ENCODE measurements at regions not wholly inside any gene's neighbourhood (a gene's known extent, or its start where the extent isn't known, plus 50 kb on each side); places are given as distances from the start of the nearest gene placed in this dataset.
A peak's percentile ranks its signal among the peaks of the same experiment; 100 is the strongest.

DNA sequence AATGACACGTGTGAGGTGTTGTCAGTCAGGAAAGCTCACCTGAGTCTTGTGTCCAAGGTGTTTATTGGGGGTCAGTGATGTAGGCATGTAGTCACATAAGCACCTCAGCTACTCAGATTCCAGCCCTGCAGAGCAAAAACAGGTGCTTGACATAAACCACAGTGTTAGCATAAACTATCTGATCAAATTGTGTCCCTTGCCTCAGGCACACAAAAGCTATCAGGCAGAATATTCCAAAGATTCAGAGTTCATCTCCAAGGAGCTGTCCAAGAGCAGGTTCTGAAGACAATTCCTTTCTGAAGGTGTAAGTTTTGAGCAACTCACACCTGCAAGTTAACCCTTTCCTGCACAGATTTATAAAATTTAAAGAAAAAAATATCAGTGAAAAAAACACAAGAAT lies 102.2 kb upstream of the ITGA1 start:
- H3K4me3 ChIP-seq (ENCODE audit: low read length) = no peak overlapping the region
- TF ChIP-seq, protein P1, sequence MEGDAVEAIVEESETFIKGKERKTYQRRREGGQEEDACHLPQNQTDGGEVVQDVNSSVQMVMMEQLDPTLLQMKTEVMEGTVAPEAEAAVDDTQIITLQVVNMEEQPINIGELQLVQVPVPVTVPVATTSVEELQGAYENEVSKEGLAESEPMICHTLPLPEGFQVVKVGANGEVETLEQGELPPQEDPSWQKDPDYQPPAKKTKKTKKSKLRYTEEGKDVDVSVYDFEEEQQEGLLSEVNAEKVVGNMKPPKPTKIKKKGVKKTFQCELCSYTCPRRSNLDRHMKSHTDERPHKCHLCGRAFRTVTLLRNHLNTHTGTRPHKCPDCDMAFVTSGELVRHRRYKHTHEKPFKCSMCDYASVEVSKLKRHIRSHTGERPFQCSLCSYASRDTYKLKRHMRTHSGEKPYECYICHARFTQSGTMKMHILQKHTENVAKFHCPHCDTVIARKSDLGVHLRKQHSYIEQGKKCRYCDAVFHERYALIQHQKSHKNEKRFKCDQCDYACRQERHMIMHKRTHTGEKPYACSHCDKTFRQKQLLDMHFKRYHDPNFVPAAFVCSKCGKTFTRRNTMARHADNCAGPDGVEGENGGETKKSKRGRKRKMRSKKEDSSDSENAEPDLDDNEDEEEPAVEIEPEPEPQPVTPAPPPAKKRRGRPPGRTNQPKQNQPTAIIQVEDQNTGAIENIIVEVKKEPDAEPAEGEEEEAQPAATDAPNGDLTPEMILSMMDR (IDR thresholded peaks at IDR 0.05; ENCODE audit: insufficient read depth, low read depth, low read length, missing control alignments) = no peak

DNA sequence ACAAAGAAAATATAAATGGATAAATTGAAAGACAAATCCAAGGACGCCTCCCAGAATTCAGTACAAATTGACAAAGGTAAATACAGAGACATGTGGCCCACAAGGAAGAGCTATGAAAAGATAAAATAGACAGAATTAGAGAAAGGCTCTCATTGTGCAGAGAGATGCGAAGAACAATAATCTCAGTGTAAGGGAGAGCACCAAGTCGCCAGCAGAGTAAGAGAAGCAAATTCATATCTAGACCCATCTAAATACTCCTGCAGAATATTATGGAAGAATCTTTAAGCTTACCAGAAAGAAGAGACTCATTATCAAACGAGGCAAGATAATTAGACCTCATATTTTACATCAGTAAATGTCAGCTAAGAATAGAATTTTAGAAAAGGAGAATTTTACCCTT lies 101.7 kb upstream of the ITGA1 start:
- TF ChIP-seq, protein P1 (IDR thresholded peaks at IDR 0.05; ENCODE audit: insufficient read depth, low read depth, low read length, missing control alignments) = no peak
- H3K4me3 ChIP-seq (ENCODE audit: low read length) = no peak overlapping the region
- DNase-seq (ENCODE audit: low read depth) = no peak

More for the DNA sequence above, 102.2 kb upstream of the ITGA1 start:
- peak; percentile 21 for DNase-seq (ENCODE audit: low read depth)

DNA sequence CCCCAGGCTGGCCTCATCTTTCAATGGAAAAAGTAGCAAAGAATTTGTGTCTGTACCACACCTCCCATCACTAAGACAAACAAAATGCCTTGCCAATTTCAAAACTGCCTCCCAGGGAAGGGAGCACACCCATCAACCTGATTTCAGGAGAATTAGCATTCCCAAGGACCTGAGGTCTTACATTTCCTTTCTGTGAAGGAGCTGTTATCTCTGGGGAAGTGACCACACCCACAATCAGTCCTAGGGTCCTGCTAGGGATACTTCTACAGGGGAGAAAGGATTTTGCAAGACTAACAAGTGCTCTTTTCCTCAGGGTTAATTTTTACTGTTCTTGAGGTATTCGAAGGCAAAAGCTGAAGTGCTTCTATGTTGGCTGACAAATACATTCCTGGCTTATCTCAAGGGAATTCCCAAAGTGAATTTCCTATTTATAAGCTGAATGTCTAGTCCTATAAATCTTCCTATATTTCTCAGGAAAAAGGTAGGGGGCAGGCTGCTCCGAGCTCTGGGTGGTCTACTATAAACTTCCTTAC lies 97.4 kb upstream of the ITGA1 start:
- H3K4me3 ChIP-seq (ENCODE audit: low read length) = no peak overlapping the region
- no peak for DNase-seq (ENCODE audit: low read depth)
- TF ChIP-seq, protein P1 (IDR thresholded peaks at IDR 0.05; ENCODE audit: insufficient read depth, low read depth, low read length, missing control alignments) = no peak

DNA sequence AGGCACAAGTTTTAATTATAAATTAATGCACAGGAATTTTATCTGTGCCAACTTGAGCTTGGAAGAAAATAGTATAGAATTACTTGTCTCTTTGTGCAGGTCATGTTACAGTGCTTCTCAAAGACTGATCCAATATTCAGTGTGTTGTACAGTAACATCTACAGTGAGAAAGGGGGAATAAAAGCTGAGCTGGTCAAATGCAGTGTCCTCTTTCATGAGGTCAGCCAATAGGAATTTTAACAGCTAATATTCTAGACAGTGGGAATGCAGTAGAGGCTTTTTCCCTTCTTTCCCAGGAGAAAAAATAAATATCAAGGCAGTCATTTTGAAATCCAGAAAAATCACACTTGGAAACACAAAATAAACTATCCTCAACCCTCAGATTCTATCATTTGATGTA lies 95.7 kb upstream of the ITGA1 start:
- TF ChIP-seq, protein P1 (IDR thresholded peaks at IDR 0.05; ENCODE audit: insufficient read depth, low read depth, low read length, missing control alignments) = no peak
- H3K4me3 ChIP-seq (ENCODE audit: low read length) = no peak overlapping the region
- DNase-seq (ENCODE audit: low read depth) = no peak

DNA sequence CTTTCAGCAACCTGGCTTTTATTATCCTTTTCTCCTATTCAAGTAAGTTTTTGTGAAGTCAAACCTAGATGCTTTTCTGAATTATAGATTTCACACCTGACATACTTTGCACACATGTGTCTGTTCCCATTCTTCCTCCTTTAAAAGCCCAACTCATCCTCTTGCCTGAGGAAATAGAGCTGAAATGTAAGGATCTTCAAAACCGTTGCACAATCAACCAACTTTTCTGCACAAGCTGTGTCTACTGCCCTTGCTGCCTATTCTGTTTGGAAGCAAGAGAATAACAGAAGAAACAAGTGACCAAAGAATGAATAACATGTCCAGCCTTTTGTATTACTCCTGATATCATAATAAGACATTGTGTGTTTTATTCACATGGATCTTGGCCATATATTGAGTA lies 95.1 kb upstream of the ITGA1 start:
- TF ChIP-seq, protein P1 (IDR thresholded peaks at IDR 0.05; ENCODE audit: insufficient read depth, low read depth, low read length, missing control alignments) = no peak
- DNase-seq (ENCODE audit: low read depth) = no peak
- H3K4me3 ChIP-seq (ENCODE audit: low read length) = no peak overlapping the region

DNA sequence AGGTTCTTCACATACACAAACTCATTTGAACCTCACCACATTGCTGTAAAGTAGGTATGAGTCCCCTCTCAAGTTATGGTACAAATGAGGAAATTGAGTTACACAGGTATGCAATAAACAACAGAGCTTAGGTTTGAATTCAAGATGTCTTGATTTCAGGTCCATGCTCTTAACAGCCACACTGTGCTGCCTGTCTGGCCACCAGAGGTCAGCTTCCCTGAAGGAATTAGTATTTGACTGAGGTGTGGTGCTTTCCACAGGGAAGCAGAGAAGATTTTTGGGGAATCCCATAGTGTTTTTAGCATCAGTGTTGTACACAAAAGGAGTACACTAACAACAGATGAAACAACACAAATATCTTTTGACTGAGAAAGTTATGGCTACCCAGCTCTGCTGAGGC lies 94.4 kb upstream of the ITGA1 start:
- DNase-seq (ENCODE audit: low read depth) = peak; percentile 58
- TF ChIP-seq, protein P1 (IDR thresholded peaks at IDR 0.05; ENCODE audit: insufficient read depth, low read depth, low read length, missing control alignments) = peak; percentile 72
- H3K4me3 ChIP-seq (ENCODE audit: low read length) = no peak overlapping the region

DNA sequence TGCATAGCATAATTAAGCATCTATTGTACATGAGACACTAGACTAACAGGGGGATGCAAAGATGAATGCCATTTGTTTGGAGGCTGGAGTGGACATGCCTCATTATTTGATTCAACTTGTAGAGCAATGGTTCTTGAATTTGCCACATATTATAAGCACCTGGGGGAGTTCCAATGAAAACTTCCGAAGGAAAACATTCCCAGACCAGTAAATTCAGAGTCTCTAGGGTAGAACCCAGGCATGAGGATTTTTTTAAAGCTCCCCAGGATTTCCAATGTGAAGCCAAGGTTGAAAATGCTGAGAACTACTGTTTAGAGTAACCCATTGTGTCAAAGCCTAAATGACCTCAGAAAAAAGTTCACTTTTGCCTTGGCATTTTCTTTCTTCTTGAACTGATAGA lies 93.9 kb upstream of the ITGA1 start:
- DNase-seq (ENCODE audit: low read depth) = no peak
- no peak overlapping the region for H3K4me3 ChIP-seq (ENCODE audit: low read length)
- TF ChIP-seq, protein P1 (IDR thresholded peaks at IDR 0.05; ENCODE audit: insufficient read depth, low read depth, low read length, missing control alignments) = no peak
